ENCODE measurements at regions not wholly inside any gene's neighbourhood (a gene's known extent, or its start where the extent isn't known, plus 50 kb on each side); places are given as distances from the start of the nearest gene placed in this dataset.

DNA sequence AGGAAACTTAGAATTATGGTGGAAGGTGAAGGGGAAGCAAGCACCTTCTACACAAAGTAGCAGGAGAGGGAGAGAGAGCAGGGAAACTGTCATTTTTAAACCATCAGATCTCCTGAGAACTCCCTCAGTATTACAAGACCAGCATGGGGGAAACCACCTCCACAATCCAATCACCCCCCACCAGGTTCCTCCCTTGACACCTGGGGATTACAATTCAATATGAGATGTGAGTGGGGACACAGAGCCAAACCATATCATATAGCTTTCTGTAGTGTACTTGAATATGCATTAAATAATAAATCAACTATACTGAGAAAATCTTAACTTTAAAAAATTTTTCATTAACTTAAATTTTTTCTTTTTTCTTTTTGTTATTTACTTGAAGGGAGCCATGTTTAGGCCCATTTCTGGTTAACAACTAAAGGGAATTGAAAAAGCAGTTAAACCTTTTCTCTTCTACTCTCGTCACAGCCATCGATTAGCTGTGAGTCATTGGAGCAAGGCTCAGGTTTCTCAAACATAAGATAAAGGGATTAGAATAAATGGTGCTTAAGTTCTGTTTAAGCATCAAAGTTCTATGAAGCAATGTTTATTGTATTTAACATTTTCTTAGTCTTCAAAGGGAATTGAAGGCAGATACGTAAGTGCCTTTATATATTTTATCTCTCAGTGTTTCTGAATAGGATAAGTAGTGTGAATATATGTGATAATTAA is 72.2 kb upstream of the DPT start:
- Histone ChIP-seq H3K36me3 (no peaks in the 10 kb centered on the region), H3K9me3 (no peaks in the 10 kb centered on the region), H3K27me3 (no peaks in the 10 kb centered on the region), H3K4me3 (no peak overlapping the region), H3K27ac (no peak overlapping the region), H3K4me1 (no peaks in the 10 kb centered on the region)
- TF ChIP-seq, protein P1, sequence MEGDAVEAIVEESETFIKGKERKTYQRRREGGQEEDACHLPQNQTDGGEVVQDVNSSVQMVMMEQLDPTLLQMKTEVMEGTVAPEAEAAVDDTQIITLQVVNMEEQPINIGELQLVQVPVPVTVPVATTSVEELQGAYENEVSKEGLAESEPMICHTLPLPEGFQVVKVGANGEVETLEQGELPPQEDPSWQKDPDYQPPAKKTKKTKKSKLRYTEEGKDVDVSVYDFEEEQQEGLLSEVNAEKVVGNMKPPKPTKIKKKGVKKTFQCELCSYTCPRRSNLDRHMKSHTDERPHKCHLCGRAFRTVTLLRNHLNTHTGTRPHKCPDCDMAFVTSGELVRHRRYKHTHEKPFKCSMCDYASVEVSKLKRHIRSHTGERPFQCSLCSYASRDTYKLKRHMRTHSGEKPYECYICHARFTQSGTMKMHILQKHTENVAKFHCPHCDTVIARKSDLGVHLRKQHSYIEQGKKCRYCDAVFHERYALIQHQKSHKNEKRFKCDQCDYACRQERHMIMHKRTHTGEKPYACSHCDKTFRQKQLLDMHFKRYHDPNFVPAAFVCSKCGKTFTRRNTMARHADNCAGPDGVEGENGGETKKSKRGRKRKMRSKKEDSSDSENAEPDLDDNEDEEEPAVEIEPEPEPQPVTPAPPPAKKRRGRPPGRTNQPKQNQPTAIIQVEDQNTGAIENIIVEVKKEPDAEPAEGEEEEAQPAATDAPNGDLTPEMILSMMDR (IDR thresholded peaks at IDR 0.05): no peak
- DNase-seq (no peak), ATAC-seq (no peak)
- intact Hi-C loops (cut with DNase I): no loop called here

DNA sequence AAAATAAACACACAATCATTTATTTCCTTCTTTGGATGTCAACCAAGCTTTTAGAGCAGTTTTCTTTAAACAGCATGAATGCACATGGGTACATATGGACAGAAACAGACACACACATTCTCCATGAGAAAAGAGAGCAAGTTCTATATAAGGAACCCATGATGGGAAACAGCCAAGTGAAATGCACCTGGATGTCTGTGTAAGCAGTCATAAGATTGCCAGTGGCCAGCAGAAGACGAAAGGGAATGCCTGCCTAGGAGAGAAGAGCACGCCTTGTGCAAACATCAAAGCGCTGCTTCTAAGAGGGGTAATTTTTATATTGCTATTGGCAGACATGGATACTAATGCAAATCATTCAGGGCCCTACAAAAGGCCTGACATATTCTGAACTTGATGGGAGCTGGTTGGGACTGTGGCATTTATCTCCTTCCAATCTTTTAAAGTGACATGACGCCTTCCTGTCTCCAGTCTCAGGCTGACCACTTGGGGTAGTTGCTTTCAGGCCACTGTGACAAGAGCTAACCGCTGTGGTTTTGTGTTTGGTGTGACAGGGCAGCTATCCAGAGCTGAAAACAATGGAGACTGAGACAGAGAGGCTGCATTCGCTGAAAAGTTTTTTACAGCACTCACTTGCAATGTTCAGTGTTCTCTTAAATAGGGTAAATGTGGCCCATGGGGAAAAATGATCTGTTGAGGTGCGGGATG is 75.0 kb upstream of the DPT start:
- ATAC-seq (no peak), DNase-seq (no peak)
- H3K9me3 ChIP-seq: no peaks in the 10 kb centered on the region
- no peaks in the 10 kb centered on the region for H3K27me3 ChIP-seq
- intact Hi-C loops (cut with DNase I): no loop called here
- no peaks in the 10 kb centered on the region for H3K4me1 ChIP-seq
- H3K36me3 ChIP-seq: no peaks in the 10 kb centered on the region
- H3K27ac ChIP-seq: no peak overlapping the region
- TF ChIP-seq, protein P1 (IDR thresholded peaks at IDR 0.05): no peak
- no peak overlapping the region for H3K4me3 ChIP-seq

DNA sequence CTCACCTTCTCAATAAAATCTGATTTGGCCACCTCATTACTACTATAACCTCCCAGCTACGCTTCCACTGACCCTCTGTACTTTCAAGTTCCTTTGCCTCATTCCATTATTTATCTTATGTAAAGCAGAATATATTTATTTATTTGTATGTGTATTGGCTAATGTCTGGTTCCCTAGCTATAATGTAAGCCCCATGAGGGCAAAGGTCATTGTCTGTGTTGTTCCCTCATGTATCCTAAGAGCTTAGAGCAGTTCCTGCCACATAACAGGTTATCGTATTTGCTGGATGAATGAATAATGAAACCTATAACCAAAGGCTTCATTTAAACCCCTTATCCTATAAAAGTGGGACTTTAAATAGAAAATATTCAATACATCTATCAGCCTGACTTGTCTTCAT is 77.9 kb upstream of the DPT start:
- DNase-seq (no peak), ATAC-seq (no peak)
- intact Hi-C loops (cut with DNase I): no loop called here
- no peaks in the 10 kb centered on the region for H3K4me1 ChIP-seq
- H3K9me3 ChIP-seq: no peaks in the 10 kb centered on the region
- TF ChIP-seq, protein P1 (IDR thresholded peaks at IDR 0.05): no peak
- no peaks in the 10 kb centered on the region for H3K36me3 ChIP-seq
- no peaks in the 10 kb centered on the region for H3K27me3 ChIP-seq
- no peak overlapping the region for H3K4me3 ChIP-seq
- no peak overlapping the region for H3K27ac ChIP-seq

DNA sequence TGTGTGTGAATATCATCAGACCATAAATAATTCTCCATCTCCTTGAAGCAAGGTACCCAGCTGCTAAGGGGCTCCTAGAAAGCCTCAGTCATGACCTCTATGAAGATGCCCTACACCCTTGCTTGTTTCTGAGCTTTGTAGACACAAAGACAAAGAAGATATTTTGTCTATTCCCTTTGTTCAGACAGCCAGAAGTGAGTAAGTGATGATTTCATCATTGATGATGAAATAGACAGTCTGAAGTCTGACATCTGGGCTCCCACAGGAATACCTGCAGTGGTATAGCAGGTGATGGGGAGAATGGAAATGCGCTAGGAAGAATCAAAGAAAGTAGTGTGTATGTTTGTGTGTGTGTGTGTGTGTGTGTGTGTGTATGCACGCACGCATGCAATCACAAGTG is 82.2 kb upstream of the DPT start:
- Histone ChIP-seq H3K9me3 (no peaks in the 10 kb centered on the region), H3K4me1 (no peaks in the 10 kb centered on the region)
- no peak for ATAC-seq

DNA sequence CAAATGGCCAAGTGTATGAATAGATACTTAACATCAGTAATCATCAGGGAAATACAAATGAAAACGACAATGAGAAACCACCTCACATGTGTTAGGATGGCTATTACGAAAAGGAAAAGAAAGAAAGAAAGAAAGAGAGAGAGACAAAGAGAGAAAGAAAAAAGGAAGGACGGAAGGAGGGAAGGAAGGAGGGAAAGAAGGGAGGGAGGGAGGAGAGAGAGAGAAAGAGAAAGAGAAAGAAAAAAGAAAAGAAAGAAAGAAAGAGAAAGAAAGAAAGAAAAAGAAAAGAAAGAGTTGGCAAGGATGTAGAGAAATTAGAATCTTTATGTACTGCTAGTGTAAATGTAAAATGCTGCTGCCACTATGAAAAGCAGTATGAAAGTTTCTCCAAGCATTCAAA is 90.7 kb upstream of the DPT start:
- Histone ChIP-seq H3K27ac (no peak overlapping the region), H3K4me1 (no peaks in the 10 kb centered on the region), H3K9me3 (no peaks in the 10 kb centered on the region), H3K27me3 (no peaks in the 10 kb centered on the region), H3K4me3 (no peak overlapping the region), H3K36me3 (no peaks in the 10 kb centered on the region)
- DNase-seq (no peak), ATAC-seq (no peak)
- TF ChIP-seq, protein P1 (IDR thresholded peaks at IDR 0.05): no peak
- intact Hi-C loops (cut with DNase I): no loop called here

More for the DNA sequence above, 82.2 kb upstream of the DPT start:
- no peak for DNase-seq
- H3K4me3 ChIP-seq: no peak overlapping the region
- H3K36me3 ChIP-seq: no peaks in the 10 kb centered on the region
- intact Hi-C loops (cut with DNase I): no loop called here
- no peak overlapping the region for H3K27ac ChIP-seq
- TF ChIP-seq, protein P1 (IDR thresholded peaks at IDR 0.05): no peak
- no peaks in the 10 kb centered on the region for H3K27me3 ChIP-seq

All from left lung (tissue), 4 donors.